ENCODE measurements at regions not wholly inside any gene's neighbourhood (a gene's known extent, or its start where the extent isn't known, plus 50 kb on each side); places are given as distances from the start of the nearest gene placed in this dataset.

DNA sequence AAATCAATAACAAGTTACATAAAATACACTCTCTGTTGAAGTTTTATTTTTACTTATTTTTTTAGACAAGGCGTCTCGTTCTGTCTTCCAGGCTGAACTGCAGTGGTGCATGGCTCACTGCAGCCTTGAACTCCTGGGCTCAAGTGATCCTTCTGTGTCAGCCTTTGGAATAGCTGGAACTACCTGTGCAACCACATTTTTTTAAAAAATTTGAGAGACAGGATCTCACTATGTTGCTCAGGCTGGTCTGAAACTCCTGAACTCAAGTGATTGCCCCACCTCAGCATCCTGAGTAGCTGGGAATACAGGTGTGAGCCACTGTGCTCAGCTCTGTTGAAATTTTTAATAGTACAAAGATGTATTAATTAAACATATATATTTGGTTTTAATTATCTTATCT lies 614.3 kb upstream of the ARRDC4 start:
- H3K4me1 ChIP-seq (ENCODE audit: insufficient read depth, poor library complexity, severe bottlenecking): no peaks in the 10 kb centered on the region
- no peaks in the 10 kb centered on the region for H3K9me3 ChIP-seq (ENCODE audit: severe bottlenecking)
- no peak overlapping the region for H3K4me3 ChIP-seq (ENCODE audit: severe bottlenecking)
- peaks cover 15% of the 10 kb centered on the region for H3K27me3 ChIP-seq (ENCODE audit: insufficient read depth, poor library complexity, severe bottlenecking)
- ATAC-seq (ENCODE audit: low read depth) (no peak), DNase-seq (ENCODE audit: low spot score) (no peak)
- TF ChIP-seq, protein P1, sequence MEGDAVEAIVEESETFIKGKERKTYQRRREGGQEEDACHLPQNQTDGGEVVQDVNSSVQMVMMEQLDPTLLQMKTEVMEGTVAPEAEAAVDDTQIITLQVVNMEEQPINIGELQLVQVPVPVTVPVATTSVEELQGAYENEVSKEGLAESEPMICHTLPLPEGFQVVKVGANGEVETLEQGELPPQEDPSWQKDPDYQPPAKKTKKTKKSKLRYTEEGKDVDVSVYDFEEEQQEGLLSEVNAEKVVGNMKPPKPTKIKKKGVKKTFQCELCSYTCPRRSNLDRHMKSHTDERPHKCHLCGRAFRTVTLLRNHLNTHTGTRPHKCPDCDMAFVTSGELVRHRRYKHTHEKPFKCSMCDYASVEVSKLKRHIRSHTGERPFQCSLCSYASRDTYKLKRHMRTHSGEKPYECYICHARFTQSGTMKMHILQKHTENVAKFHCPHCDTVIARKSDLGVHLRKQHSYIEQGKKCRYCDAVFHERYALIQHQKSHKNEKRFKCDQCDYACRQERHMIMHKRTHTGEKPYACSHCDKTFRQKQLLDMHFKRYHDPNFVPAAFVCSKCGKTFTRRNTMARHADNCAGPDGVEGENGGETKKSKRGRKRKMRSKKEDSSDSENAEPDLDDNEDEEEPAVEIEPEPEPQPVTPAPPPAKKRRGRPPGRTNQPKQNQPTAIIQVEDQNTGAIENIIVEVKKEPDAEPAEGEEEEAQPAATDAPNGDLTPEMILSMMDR (IDR thresholded peaks at IDR 0.05; ENCODE audit: poor library complexity, severe bottlenecking): no peak
- no peak overlapping the region for H3K27ac ChIP-seq (ENCODE audit: poor library complexity, severe bottlenecking)
- H3K36me3 ChIP-seq (ENCODE audit: low read depth): no peaks in the 10 kb centered on the region

DNA sequence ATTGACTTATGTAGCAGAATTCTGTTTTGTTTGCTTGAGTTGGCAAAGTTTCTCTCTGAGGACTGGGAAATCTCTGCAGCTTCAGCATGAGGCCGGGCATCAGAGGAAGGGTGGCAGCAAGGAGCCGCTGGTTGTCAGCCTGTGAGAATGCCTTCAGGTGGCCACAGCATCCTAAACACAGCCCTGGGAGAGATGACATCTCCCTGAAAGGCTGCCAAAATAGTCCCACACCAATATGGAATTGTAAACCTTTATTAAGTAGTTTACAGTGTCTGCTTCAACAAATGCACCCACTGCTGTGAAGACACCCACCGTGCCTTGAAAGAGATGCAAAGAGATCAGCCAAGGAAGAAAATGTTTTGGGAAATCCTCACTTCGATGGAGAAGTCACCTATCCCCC lies 609.7 kb upstream of the ARRDC4 start:
- ATAC-seq (ENCODE audit: low read depth) (no peak), DNase-seq (ENCODE audit: low spot score) (no peak)
- no peaks in the 10 kb centered on the region for H3K9me3 ChIP-seq (ENCODE audit: severe bottlenecking)
- TF ChIP-seq, protein P1 (IDR thresholded peaks at IDR 0.05; ENCODE audit: poor library complexity, severe bottlenecking): no peak
- no peak overlapping the region for H3K4me3 ChIP-seq (ENCODE audit: severe bottlenecking)
- H3K4me1 ChIP-seq (ENCODE audit: insufficient read depth, poor library complexity, severe bottlenecking): no peaks in the 10 kb centered on the region
- no peak overlapping the region for H3K27ac ChIP-seq (ENCODE audit: poor library complexity, severe bottlenecking)
- peaks cover 15% of the 10 kb centered on the region for H3K27me3 ChIP-seq (ENCODE audit: insufficient read depth, poor library complexity, severe bottlenecking)
- no peaks in the 10 kb centered on the region for H3K36me3 ChIP-seq (ENCODE audit: low read depth)

DNA sequence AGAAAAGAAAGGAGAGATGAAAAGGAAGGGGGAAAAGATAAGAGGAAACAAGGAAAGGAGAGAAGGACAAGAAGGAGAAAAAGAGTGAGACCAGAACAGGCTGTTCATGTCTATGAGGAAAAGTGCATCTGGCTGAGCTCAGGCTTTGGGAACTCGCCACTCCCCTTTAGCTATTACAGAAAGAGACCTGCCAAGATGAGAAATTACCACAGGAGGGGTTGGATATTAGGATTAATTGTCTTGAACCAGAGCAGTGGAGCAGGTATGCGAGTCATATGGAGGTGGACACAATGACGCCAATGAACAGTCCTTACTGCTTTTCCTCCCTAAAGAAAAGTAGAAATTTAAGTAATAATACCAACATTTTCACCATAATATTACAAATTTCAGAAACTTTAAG lies 577.0 kb upstream of the ARRDC4 start:
- Histone ChIP-seq H3K4me1 (ENCODE audit: insufficient read depth, poor library complexity, severe bottlenecking) (no peaks in the 10 kb centered on the region), H3K4me3 (ENCODE audit: severe bottlenecking) (no peak overlapping the region), H3K27ac (ENCODE audit: poor library complexity, severe bottlenecking) (no peak overlapping the region), H3K9me3 (ENCODE audit: severe bottlenecking) (no peaks in the 10 kb centered on the region), H3K27me3 (ENCODE audit: insufficient read depth, poor library complexity, severe bottlenecking) (peaks cover 11% of the 10 kb centered on the region), H3K36me3 (ENCODE audit: low read depth) (no peaks in the 10 kb centered on the region)
- ATAC-seq (ENCODE audit: low read depth) (no peak), DNase-seq (ENCODE audit: low spot score) (no peak)
- TF ChIP-seq, protein P1 (IDR thresholded peaks at IDR 0.05; ENCODE audit: poor library complexity, severe bottlenecking): no peak

DNA sequence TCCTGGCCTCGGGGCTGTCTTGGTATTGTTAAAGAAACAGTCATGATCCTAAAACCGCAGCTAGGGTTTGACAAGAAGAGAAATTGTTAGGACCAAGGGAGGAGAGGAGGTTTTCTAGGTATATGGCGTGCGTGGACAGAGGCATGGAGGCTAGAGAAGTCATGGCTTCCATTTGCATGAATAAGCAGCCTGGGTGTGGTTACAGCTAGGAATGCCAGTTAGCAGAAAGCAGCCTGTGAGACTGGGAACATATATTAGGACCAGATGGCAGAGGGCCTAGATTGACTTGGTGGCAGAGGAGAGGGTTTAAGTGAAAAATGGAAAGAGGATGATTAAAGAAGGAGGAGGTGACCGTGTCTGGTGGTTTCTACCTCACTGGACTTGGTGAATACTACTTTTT lies 573.6 kb upstream of the ARRDC4 start:
- no peak for DNase-seq (ENCODE audit: low spot score)
- TF ChIP-seq, protein P1 (IDR thresholded peaks at IDR 0.05; ENCODE audit: poor library complexity, severe bottlenecking): no peak
- ATAC-seq (ENCODE audit: low read depth): no peak
- no peaks in the 10 kb centered on the region for H3K4me1 ChIP-seq (ENCODE audit: insufficient read depth, poor library complexity, severe bottlenecking)
- no peaks in the 10 kb centered on the region for H3K9me3 ChIP-seq (ENCODE audit: severe bottlenecking)
- H3K4me3 ChIP-seq (ENCODE audit: severe bottlenecking): no peak overlapping the region
- no peaks in the 10 kb centered on the region for H3K36me3 ChIP-seq (ENCODE audit: low read depth)
- peaks cover 5% of the 10 kb centered on the region for H3K27me3 ChIP-seq (ENCODE audit: insufficient read depth, poor library complexity, severe bottlenecking)
- H3K27ac ChIP-seq (ENCODE audit: poor library complexity, severe bottlenecking): no peak overlapping the region

DNA sequence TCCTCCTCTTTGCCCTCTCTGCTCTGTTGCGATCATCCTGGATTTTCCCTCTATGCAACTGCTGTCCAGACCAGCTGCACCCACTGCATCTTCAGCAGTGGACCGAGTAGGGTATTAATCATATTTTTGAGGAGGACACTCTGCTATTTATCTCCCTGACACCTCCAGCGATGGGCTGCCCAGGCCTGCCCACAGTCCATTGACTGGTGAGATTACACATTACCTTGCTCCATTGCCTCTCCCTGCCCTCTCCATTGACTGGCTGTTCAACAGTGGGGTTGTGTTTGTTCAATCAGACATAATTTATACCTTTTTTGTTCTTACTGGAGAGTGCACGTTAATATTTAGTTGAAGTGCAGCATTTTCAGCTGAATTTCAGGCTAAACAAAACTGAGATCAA lies 559.3 kb upstream of the ARRDC4 start:
- Histone ChIP-seq H3K4me3 (ENCODE audit: severe bottlenecking) (no peak overlapping the region), H3K27me3 (ENCODE audit: insufficient read depth, poor library complexity, severe bottlenecking) (peaks cover 36% of the 10 kb centered on the region), H3K27ac (ENCODE audit: poor library complexity, severe bottlenecking) (no peak overlapping the region), H3K4me1 (ENCODE audit: insufficient read depth, poor library complexity, severe bottlenecking) (no peaks in the 10 kb centered on the region), H3K36me3 (ENCODE audit: low read depth) (no peaks in the 10 kb centered on the region), H3K9me3 (ENCODE audit: severe bottlenecking) (no peaks in the 10 kb centered on the region)
- no peak for DNase-seq (ENCODE audit: low spot score)
- ATAC-seq (ENCODE audit: low read depth): peak; percentile 21; the same call in 1 of the 3 replicates
- TF ChIP-seq, protein P1 (IDR thresholded peaks at IDR 0.05; ENCODE audit: poor library complexity, severe bottlenecking): no peak
